H9 (cell line): ENCODE measurements at regions not wholly inside any gene's neighbourhood (a gene's known extent, or its start where the extent isn't known, plus 50 kb on each side); places are given as distances from the start of the nearest gene placed in this dataset.

ENCODE experiments used
- DNase-seq: peaks from one replicate; pipeline ENCODE4 v3.0.0-alpha.2; 2017
- H2AFZ ChIP-seq: one replicate; pipeline ENCODE4 v1.6.1; 2013; ENCODE audit warnings: mild to moderate bottlenecking, low read length, control low read depth, moderate library complexity
- H2AK5ac ChIP-seq: 2 replicates; pipeline ENCODE4 v1.6.1; 2013; ENCODE audit warnings: low read length, control low read depth, mixed read lengths; ENCODE audit not compliant: insufficient read length
- H2BK120ac ChIP-seq: one replicate; pipeline ENCODE4 v1.6.1; 2013; ENCODE audit warnings: low read depth, mild to moderate bottlenecking, low read length, control low read depth, inconsistent platforms; ENCODE audit not compliant: poor library complexity, severe bottlenecking
- H2BK12ac ChIP-seq: 2 replicates; pipeline ENCODE4 v1.6.1; 2013; ENCODE audit warnings: low read length, control low read depth, mixed read lengths, low read depth; ENCODE audit not compliant: insufficient read length
- H2BK15ac ChIP-seq: 2 replicates; pipeline ENCODE4 v1.6.1; 2013; ENCODE audit warnings: low read depth, low read length, control low read depth
- H2BK20ac ChIP-seq: one replicate; pipeline ENCODE4 v1.6.1; 2013; ENCODE audit warnings: low read depth, mild to moderate bottlenecking, low read length, control low read depth, inconsistent platforms; ENCODE audit not compliant: poor library complexity, severe bottlenecking
- H2BK5ac ChIP-seq: 2 replicates; pipeline ENCODE4 v1.6.1; 2013; ENCODE audit warnings: low read length, control low read depth, mixed read lengths; ENCODE audit not compliant: insufficient read length
- H3K14ac ChIP-seq: 2 replicates; pipeline ENCODE4 v1.6.1; 2013; ENCODE audit warnings: low read length, control low read depth; ENCODE audit not compliant: insufficient read depth
- H3K18ac ChIP-seq: 2 replicates; pipeline ENCODE4 v1.6.1; 2013; ENCODE audit warnings: low read depth, mild to moderate bottlenecking, mixed read lengths, low read length, control low read depth; ENCODE audit not compliant: insufficient read length
- H3K23ac ChIP-seq: 2 replicates; pipeline ENCODE4 v1.6.1; 2013; ENCODE audit warnings: low read length, control low read depth, mixed read lengths, low read depth; ENCODE audit not compliant: insufficient read length
- H3K23me2 ChIP-seq: 2 replicates; pipeline ENCODE4 v1.6.1; 2013; ENCODE audit warnings: low read depth, mild to moderate bottlenecking, mixed read lengths, low read length, control low read depth; ENCODE audit not compliant: insufficient read length, poor library complexity, severe bottlenecking
- H3K27ac ChIP-seq: 2 replicates; pipeline ENCODE4 v1.5.1; 2013; ENCODE audit warnings: low read length, control low read depth, mixed read lengths, low read depth; ENCODE audit not compliant: insufficient read length
- H3K27me3 ChIP-seq: 2 replicates; pipeline ENCODE4 v1.6.1; 2013; ENCODE audit warnings: low read length, control low read depth, inconsistent platforms; ENCODE audit not compliant: insufficient read depth
- H3K4ac ChIP-seq: 2 replicates; pipeline ENCODE4 v1.6.1; 2013; ENCODE audit warnings: low read depth, mild to moderate bottlenecking, control low read depth, inconsistent platforms, low read length, moderate library complexity
- H3K4me1 ChIP-seq: 2 replicates; pipeline ENCODE4 v1.6.1; 2013; ENCODE audit warnings: low read length, control low read depth, inconsistent platforms; ENCODE audit not compliant: insufficient read depth
- H3K4me2 ChIP-seq: 2 replicates; pipeline ENCODE4 v1.6.1; 2013; ENCODE audit warnings: low read length, control low read depth, mixed read lengths; ENCODE audit not compliant: insufficient read length, insufficient read depth
- H3K56ac ChIP-seq: 2 replicates; pipeline ENCODE4 v1.6.1; 2013; ENCODE audit warnings: low read depth, mild to moderate bottlenecking, mixed read lengths, low read length, control low read depth; ENCODE audit not compliant: insufficient read length
- H3K79me1 ChIP-seq: 2 replicates; pipeline ENCODE4 v1.6.1; 2013; ENCODE audit warnings: low read depth, mild to moderate bottlenecking, moderate library complexity, low read length, control low read depth, inconsistent platforms; ENCODE audit not compliant: insufficient read depth, poor library complexity, severe bottlenecking
- H3K79me2 ChIP-seq: 2 replicates; pipeline ENCODE4 v1.6.1; 2013; ENCODE audit warnings: low read length, control low read depth, inconsistent platforms; ENCODE audit not compliant: insufficient read depth
- H3K9ac ChIP-seq: 2 replicates; pipeline ENCODE4 v1.6.1; 2013; ENCODE audit warnings: low read length, control low read depth, mixed read lengths; ENCODE audit not compliant: insufficient read length; ENCODE audit errors: extremely low read depth
- H3K9me3 ChIP-seq: one replicate; pipeline ENCODE4 v1.6.1; 2013; ENCODE audit warnings: low read depth, low read length, inconsistent platforms; ENCODE audit not compliant: control insufficient read depth
- H3T11ph ChIP-seq: one replicate; pipeline ENCODE4 v1.6.1; 2013; ENCODE audit warnings: mild to moderate bottlenecking, low read length, control low read depth, inconsistent platforms
- H4K20me1 ChIP-seq: one replicate; pipeline ENCODE4 v1.6.1; 2013; ENCODE audit not compliant: control insufficient read depth, insufficient read length, insufficient read depth
- H4K5ac ChIP-seq: 2 replicates; pipeline ENCODE4 v1.6.1; 2013; ENCODE audit warnings: low read depth, mild to moderate bottlenecking, mixed read lengths, low read length, control low read depth; ENCODE audit not compliant: insufficient read length
- H4K8ac ChIP-seq: replicated peaks from 2 replicates; pipeline ENCODE4 v1.6.1; 2013; ENCODE audit warnings: low read length, control low read depth, mixed read lengths, low read depth; ENCODE audit not compliant: insufficient read length
- H4K91ac ChIP-seq: 2 replicates; pipeline ENCODE4 v1.6.1; 2013; ENCODE audit warnings: low read depth, mild to moderate bottlenecking, moderate library complexity, mixed read lengths, low read length, control low read depth; ENCODE audit not compliant: insufficient read length
- H3K27ac Mint-ChIP-seq, 3 experiments: 2 replicates in 2 of 3; 3 replicates in 1 of 3; pipeline ENCODE4 v1.8.0; 2020 to 2021; ENCODE audit warnings: mixed read lengths in 3 of 3, mild to moderate bottlenecking in 1 of 3, moderate library complexity in 1 of 3
- H3K27me3 Mint-ChIP-seq: 2 replicates; pipeline ENCODE4 v1.8.0; 2021; ENCODE audit warnings: low read depth, mild to moderate bottlenecking, moderate library complexity, mixed read lengths
- H3K36me3 Mint-ChIP-seq, 3 experiments: 2 replicates in 2 of 3; 3 replicates in 1 of 3; pipeline ENCODE4 v1.8.0; 2020 to 2021; ENCODE audit warnings: low read depth in 3 of 3, mixed read lengths in 3 of 3; ENCODE audit not compliant: insufficient read depth in 1 of 3
- H3K4me1 Mint-ChIP-seq, 2 experiments: 2 replicates each; pipeline ENCODE4 v1.8.0; 2020; ENCODE audit warnings: mixed read lengths in 2 of 2
- H3K4me3 Mint-ChIP-seq, 2 experiments: 2 replicates in 1 of 2; 3 replicates in 1 of 2; pipeline ENCODE4 v1.8.0; 2020 to 2021; ENCODE audit warnings: mild to moderate bottlenecking in 2 of 2, mixed read lengths in 2 of 2, moderate library complexity in 1 of 2
- H3K9me3 Mint-ChIP-seq, 2 experiments: 2 replicates in 1 of 2; 3 replicates in 1 of 2; pipeline ENCODE4 v1.8.0; 2020; ENCODE audit warnings: mild to moderate bottlenecking in 2 of 2, mixed read lengths in 2 of 2, moderate library complexity in 1 of 2
- WGBS: extraction: QIAGEN DNeasy Blood & Tissue Kit; methylation state at CpG from one replicate; pipeline ENCODE4 v1.1.7; 2013; ENCODE audit warnings: missing lambda C conversion rate, low lambda C conversion rate, mixed read lengths; ENCODE audit not compliant: insufficient read length; ENCODE audit errors: extremely low coverage; 5-methylcytosine and 5-hydroxymethylcytosine counted together
- TF ChIP-seq, protein P1 (sequence below): fragments of 200-600 bp; sonication (generic); conservative IDR thresholded peaks from 3 replicates; pipeline ENCODE4 v1.8.0; 2021; ENCODE audit warnings: antibody characterized with exemption, mild to moderate bottlenecking

DNA sequence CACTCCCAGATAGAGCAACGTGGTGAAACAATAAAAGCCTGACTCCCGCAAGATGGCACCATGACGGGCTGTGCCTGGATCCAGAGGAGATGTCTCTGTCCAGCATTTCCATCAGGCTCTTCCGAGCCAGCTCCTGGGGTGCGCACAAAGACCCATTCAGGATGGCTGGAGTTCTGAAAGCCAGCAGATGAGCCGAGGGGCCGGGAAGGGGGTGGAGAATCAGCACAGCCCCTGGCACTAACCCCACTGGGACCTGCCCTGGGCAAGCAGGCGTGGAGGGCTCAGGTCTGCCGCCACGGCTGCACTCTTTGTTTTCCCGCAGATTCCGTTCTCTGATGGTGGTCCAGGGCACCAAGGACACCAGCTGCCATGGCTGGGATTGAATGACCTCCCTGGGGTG lies 97.2 kb upstream of the BLID start:
- no peaks in the 10 kb centered on the region for H3K9me3 Mint-ChIP-seq
- no peak overlapping the region for H4K91ac ChIP-seq
- TF ChIP-seq, protein P1, sequence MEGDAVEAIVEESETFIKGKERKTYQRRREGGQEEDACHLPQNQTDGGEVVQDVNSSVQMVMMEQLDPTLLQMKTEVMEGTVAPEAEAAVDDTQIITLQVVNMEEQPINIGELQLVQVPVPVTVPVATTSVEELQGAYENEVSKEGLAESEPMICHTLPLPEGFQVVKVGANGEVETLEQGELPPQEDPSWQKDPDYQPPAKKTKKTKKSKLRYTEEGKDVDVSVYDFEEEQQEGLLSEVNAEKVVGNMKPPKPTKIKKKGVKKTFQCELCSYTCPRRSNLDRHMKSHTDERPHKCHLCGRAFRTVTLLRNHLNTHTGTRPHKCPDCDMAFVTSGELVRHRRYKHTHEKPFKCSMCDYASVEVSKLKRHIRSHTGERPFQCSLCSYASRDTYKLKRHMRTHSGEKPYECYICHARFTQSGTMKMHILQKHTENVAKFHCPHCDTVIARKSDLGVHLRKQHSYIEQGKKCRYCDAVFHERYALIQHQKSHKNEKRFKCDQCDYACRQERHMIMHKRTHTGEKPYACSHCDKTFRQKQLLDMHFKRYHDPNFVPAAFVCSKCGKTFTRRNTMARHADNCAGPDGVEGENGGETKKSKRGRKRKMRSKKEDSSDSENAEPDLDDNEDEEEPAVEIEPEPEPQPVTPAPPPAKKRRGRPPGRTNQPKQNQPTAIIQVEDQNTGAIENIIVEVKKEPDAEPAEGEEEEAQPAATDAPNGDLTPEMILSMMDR: no peak
- no peak overlapping the region for H2BK20ac ChIP-seq
- H3K4me1 Mint-ChIP-seq: peaks cover 32 to 35% of the 10 kb centered on the region in 2 experiments
- H3K56ac ChIP-seq: no peak overlapping the region
- no peak overlapping the region for H3K23ac ChIP-seq
- no peaks in the 10 kb centered on the region for H3K36me3 Mint-ChIP-seq
- H2AK5ac ChIP-seq: no peak overlapping the region
- no peak overlapping the region for H3K27ac ChIP-seq
- H3K4me3 Mint-ChIP-seq: no peak overlapping the region
- H2BK120ac ChIP-seq: no peak overlapping the region
- no peaks in the 10 kb centered on the region for H3K79me2 ChIP-seq
- no CpG with 5 or more reads among the region's 12 CpGs for WGBS
- H3K14ac ChIP-seq: no peak overlapping the region
- no peaks in the 10 kb centered on the region for H3K23me2 ChIP-seq
- DNase-seq: no peak
- H4K5ac ChIP-seq: no peak overlapping the region
- H3K18ac ChIP-seq: no peak overlapping the region
- H3K9ac ChIP-seq: no peak overlapping the region
- no peak overlapping the region for H2BK5ac ChIP-seq
- no peak overlapping the region for H4K8ac ChIP-seq
- H3T11ph ChIP-seq: no peak overlapping the region
- no peaks in the 10 kb centered on the region for H3K79me1 ChIP-seq
- H3K27me3 Mint-ChIP-seq: no peaks in the 10 kb centered on the region
- H2AFZ ChIP-seq: no peak overlapping the region
- H2BK12ac ChIP-seq: no peak overlapping the region
- no peak overlapping the region for H3K4ac ChIP-seq
- H3K4me2 ChIP-seq: no peak overlapping the region
- no peaks in the 10 kb centered on the region for H3K9me3 ChIP-seq
- no peaks in the 10 kb centered on the region for H3K27me3 ChIP-seq
- H2BK15ac ChIP-seq: no peak overlapping the region
- no peaks in the 10 kb centered on the region for H4K20me1 ChIP-seq
- no peak overlapping the region; a peak in 1 of 7 replicates for H3K27ac Mint-ChIP-seq
- peaks cover 2% of the 10 kb centered on the region; the same call in 1 of the 2 replicates for H3K4me1 ChIP-seq
